T-cell (primary cell): ENCODE measurements at regions not wholly inside any gene's neighbourhood (a gene's known extent, or its start where the extent isn't known, plus 50 kb on each side); places are given as distances from the start of the nearest gene placed in this dataset.

Experiments
- ATAC-seq, 4 experiments: fragments of 200-7000 bp in 3 of 4; fragments of 150-1000 bp in 1 of 4; cut with Tn5 transposase; replicated peaks in 1 of 4; 1 replicate in 3 of 4; 2 replicates in 1 of 4; pipeline ENCODE4 v1.10.0; 2021; ENCODE audit warnings: moderate library complexity in 3 of 4, mild to moderate bottlenecking in 2 of 4, moderate number of reproducible peaks in 1 of 4
- CTCF ChIA-PET, 2 donors: fragments of 300-600 bp; sonication (Branson Sonifier 250); formaldehyde crosslinking; loops; one replicate each; lab custom pipeline; 2022; ENCODE audit warnings: antibody characterized with exemption in 2 of 2; lab: Charles Lee
- POLR2A ChIA-PET, 2 donors: fragments of 300-600 bp; sonication (Branson Sonifier 250); formaldehyde crosslinking; loops; one replicate each; lab custom pipeline; 2022; ENCODE audit warnings: antibody characterized with exemption in 2 of 2; lab: Charles Lee
- DNase-seq, 35 experiments: peaks; one replicate each; pipeline versions ENCODE4 v3.0.0 to v3.0.0-alpha.2; 2013 to 2023
- H3K27ac ChIP-seq: one replicate; pipeline ENCODE4 v1.5.1; 2013; ENCODE audit warnings: low read length
- H3K27me3 ChIP-seq, 2 experiments: replicated peaks in 1 of 2; 1 replicate in 1 of 2; 2 replicates in 1 of 2; pipeline versions ENCODE4 v1.6.1 to v1.7.0; 2013; ENCODE audit warnings: low read length in 1 of 2, mixed read lengths in 1 of 2; ENCODE audit not compliant: control insufficient read depth in 2 of 2, insufficient read depth in 2 of 2; ENCODE audit errors: extremely low read depth in 1 of 2
- H3K36me3 ChIP-seq, 2 donors: 1 replicate in 1 of 2; 2 replicates in 1 of 2; pipeline versions ENCODE4 v1.6.1 to v1.7.0; 2013; ENCODE audit warnings: low read length in 1 of 2; ENCODE audit not compliant: control insufficient read depth in 2 of 2, insufficient read depth in 1 of 2; ENCODE audit errors: extremely low read depth in 1 of 2
- H3K4me1 ChIP-seq, 2 experiments: 1 replicate in 1 of 2; 2 replicates in 1 of 2; pipeline versions ENCODE4 v1.6.1 to v1.7.0; 2013; ENCODE audit warnings: low read length in 2 of 2, mixed read lengths in 1 of 2; ENCODE audit not compliant: insufficient read depth in 2 of 2, control insufficient read depth in 1 of 2; ENCODE audit errors: extremely low read depth in 1 of 2
- H3K4me3 ChIP-seq, 2 donors: 1 replicate in 1 of 2; 2 replicates in 1 of 2; pipeline versions ENCODE4 v1.5.1 to v1.7.0; 2013; ENCODE audit warnings: mild to moderate bottlenecking in 2 of 2, low read length in 1 of 2, moderate library complexity in 1 of 2; ENCODE audit not compliant: control insufficient read depth in 1 of 2; ENCODE audit errors: extremely low read depth in 1 of 2
- H3K9me3 ChIP-seq: 2 replicates; pipeline ENCODE4 v1.7.0; 2013
- H3K27ac Mint-ChIP-seq, 2 donors: one replicate each; pipeline ENCODE4 v1.8.0; 2020 to 2021; ENCODE audit warnings: mild to moderate bottlenecking in 2 of 2, mixed read lengths in 2 of 2
- H3K27me3 Mint-ChIP-seq, 2 donors: one replicate each; pipeline ENCODE4 v1.8.0; 2021 to 2022; ENCODE audit warnings: mixed read lengths in 2 of 2
- H3K36me3 Mint-ChIP-seq: one replicate; pipeline ENCODE4 v1.8.0; 2021; ENCODE audit warnings: mixed read lengths
- H3K4me1 Mint-ChIP-seq, 3 donors: one replicate each; pipeline ENCODE4 v1.8.0; 2020 to 2022; ENCODE audit warnings: mixed read lengths in 3 of 3, mild to moderate bottlenecking in 1 of 3
- H3K4me3 Mint-ChIP-seq, 3 donors: one replicate each; pipeline ENCODE4 v1.8.0; 2020 to 2022; ENCODE audit warnings: mild to moderate bottlenecking in 3 of 3, mixed read lengths in 3 of 3, moderate library complexity in 3 of 3
- H3K9me3 Mint-ChIP-seq, 3 donors: one replicate each; pipeline ENCODE4 v1.8.0; 2020 to 2022; ENCODE audit warnings: mixed read lengths in 3 of 3
- WGBS: methylation state at CpG from one replicate; pipeline ENCODE4 v1.1.5; 2013; ENCODE audit warnings: missing lambda C conversion rate; ENCODE audit not compliant: insufficient coverage; 5-methylcytosine and 5-hydroxymethylcytosine counted together

DNA sequence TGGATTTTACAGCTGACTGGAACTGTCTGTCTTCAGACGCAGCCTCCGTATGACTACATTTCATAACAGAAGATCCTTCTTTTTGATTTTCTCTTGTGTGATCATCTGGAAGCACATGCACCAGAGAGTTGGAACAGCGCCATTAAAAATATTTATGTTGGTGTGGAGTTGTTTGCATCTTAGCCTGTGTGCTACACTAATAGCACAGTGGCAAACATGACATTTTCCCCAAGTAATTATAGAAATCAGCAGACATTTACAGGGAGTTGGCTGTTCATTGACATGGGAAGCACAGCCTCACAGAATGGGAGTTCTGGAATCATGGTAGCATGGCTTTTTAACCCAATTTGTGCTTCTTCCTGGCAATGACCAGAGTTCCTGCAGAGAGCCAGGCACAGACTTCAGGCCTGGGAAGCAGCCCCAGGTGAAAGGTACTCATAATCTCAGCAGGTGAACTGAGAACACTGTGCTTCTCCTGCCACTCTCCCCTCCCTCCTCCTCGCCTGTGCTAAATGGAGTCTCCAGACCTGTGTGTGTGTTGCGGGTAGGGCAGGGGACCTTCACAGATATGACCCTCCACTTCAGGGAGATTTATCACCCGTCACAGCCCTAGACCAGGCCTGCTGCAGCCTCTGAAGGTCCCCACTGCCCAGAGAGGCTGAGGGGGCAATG is 82.8 kb upstream of the PLET1 start:
- no peak overlapping the region for H3K27ac Mint-ChIP-seq
- Histone ChIP-seq H3K4me3 (no peak overlapping the region), H3K4me1 (no peaks in the 10 kb centered on the region), H3K27me3 (no peaks in the 10 kb centered on the region), H3K9me3 (no peaks in the 10 kb centered on the region), H3K27ac (no peak overlapping the region), H3K36me3 (no peaks in the 10 kb centered on the region)
- peaks cover 13% of the 10 kb centered on the region for H3K36me3 Mint-ChIP-seq
- no peak for ATAC-seq
- POLR2A ChIA-PET = no interaction called here
- H3K27me3 Mint-ChIP-seq = no peaks in the 10 kb centered on the region
- CTCF ChIA-PET = no interaction called here
- H3K4me1 Mint-ChIP-seq = peaks cover 0 to 11% (median 0%) of the 10 kb centered on the region in 3 donors
- no CpG with 5 or more reads among the region's 6 CpGs for WGBS
- DNase-seq = no peak
- H3K9me3 Mint-ChIP-seq = no peaks in the 10 kb centered on the region
- H3K4me3 Mint-ChIP-seq = no peak overlapping the region

DNA sequence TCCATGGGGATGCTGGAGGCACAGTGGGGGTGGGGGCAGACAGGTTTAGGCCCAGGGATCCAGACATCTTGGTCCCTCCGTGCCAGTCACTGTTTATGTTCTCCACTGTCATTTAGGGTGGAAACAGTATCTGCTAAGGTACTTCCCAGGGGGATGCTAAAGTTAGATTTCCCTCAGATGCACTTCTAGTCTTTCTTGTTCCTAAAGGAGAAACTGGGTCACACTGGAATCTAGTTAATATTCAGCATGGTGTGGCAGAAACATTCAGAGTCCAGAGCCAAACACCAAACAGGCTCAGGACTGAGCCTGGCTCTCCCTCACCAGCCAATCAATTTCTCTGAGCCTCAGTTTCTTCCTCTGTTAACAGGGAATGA is 83.4 kb upstream of the PLET1 start:
- ChIA-PET CTCF (no interaction called here), POLR2A (no interaction called here)
- Histone ChIP-seq H3K9me3 (no peaks in the 10 kb centered on the region), H3K27me3 (no peaks in the 10 kb centered on the region), H3K27ac (no peak overlapping the region), H3K4me3 (no peak overlapping the region), H3K4me1 (no peaks in the 10 kb centered on the region), H3K36me3 (no peaks in the 10 kb centered on the region)
- Mint-ChIP-seq H3K4me3 (no peak overlapping the region), H3K4me1 (peaks cover 0 to 13% (median 0%) of the 10 kb centered on the region in 3 donors), H3K9me3 (no peaks in the 10 kb centered on the region), H3K27me3 (no peaks in the 10 kb centered on the region), H3K27ac (no peak overlapping the region), H3K36me3 (peaks cover 13% of the 10 kb centered on the region)
- DNase-seq (no peak), ATAC-seq (no peak)
- WGBS = no CpG with 5 or more reads among the region's 1 CpG

DNA sequence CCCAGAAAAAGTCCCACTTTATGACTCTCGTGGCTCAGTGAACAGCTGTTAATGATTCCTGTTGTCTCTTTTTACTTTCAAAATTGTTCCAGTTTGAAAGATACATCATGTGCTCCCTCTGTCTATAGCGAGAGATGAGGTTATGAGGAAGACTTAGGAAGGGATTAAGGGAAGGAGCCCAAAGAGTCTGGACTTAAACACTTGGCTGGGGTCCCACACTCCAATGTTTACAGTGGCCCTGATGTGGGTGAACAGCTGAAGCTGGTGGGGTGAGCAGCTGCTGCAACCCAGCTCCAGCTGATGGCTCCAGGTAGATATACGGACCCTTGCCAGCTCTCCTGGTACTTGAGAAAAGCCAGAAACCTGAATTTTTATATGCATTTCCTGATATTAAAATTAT is 84.5 kb upstream of the PLET1 start:
- Histone ChIP-seq H3K27ac (no peak overlapping the region), H3K4me3 (no peak overlapping the region), H3K36me3 (no peaks in the 10 kb centered on the region), H3K9me3 (no peaks in the 10 kb centered on the region), H3K27me3 (no peaks in the 10 kb centered on the region), H3K4me1 (no peaks in the 10 kb centered on the region)
- 100% methylated on average over 1 of the region's 3 CpGs for WGBS
- ATAC-seq (no peak), DNase-seq (no peak)
- ChIA-PET CTCF (no interaction called here), POLR2A (no interaction called here)
- H3K4me1 Mint-ChIP-seq = peaks cover 0 to 13% (median 0%) of the 10 kb centered on the region in 3 donors
- H3K9me3 Mint-ChIP-seq = no peaks in the 10 kb centered on the region
- H3K4me3 Mint-ChIP-seq = no peak overlapping the region
- H3K27me3 Mint-ChIP-seq = no peaks in the 10 kb centered on the region
- H3K36me3 Mint-ChIP-seq = peaks cover 13% of the 10 kb centered on the region
- H3K27ac Mint-ChIP-seq = no peak overlapping the region

- H3K36me3 ChIP-seq = no peaks in the 10 kb centered on the region
- H3K4me1 ChIP-seq = no peaks in the 10 kb centered on the region
- H3K9me3 ChIP-seq = no peaks in the 10 kb centered on the region
- no peaks in the 10 kb centered on the region for H3K27me3 ChIP-seq
- no peak overlapping the region for H3K27ac Mint-ChIP-seq
- peaks cover 0 to 4% (median 0%) of the 10 kb centered on the region in 3 donors for H3K9me3 Mint-ChIP-seq
- no peaks in the 10 kb centered on the region for H3K27me3 Mint-ChIP-seq
- ChIA-PET POLR2A (no interaction called here), CTCF (no interaction called here)
- peaks cover 0 to 13% (median 0%) of the 10 kb centered on the region in 3 donors for H3K4me1 Mint-ChIP-seq
- H3K4me3 Mint-ChIP-seq = no peak overlapping the region
- H3K36me3 Mint-ChIP-seq = peaks cover 17% of the 10 kb centered on the region
- no peak for DNase-seq
- no peak for ATAC-seq
- no peak overlapping the region for H3K4me3 ChIP-seq
- no peak overlapping the region for H3K27ac ChIP-seq
- 82% methylated on average over 4 of the region's 4 CpGs for WGBS
Measured at GRCh38 chr11:112345706-112346105, 85.0 kb upstream of the PLET1 start.

- peaks cover 0 to 4% (median 0%) of the 10 kb centered on the region in 3 donors for H3K9me3 Mint-ChIP-seq
- no peak overlapping the region for H3K4me3 Mint-ChIP-seq
- ChIA-PET CTCF (no interaction called here), POLR2A (no interaction called here)
- ATAC-seq (no peak), DNase-seq (no peak)
- H3K27me3 ChIP-seq = no peaks in the 10 kb centered on the region
- peaks cover 0 to 13% (median 0%) of the 10 kb centered on the region in 3 donors for H3K4me1 Mint-ChIP-seq
- H3K27me3 Mint-ChIP-seq = no peaks in the 10 kb centered on the region
- no peaks in the 10 kb centered on the region for H3K36me3 ChIP-seq
- H3K4me3 ChIP-seq = no peak overlapping the region
- H3K27ac Mint-ChIP-seq = no peak overlapping the region
- H3K36me3 Mint-ChIP-seq = peaks cover 17% of the 10 kb centered on the region
- 94% methylated on average over 3 of the region's 5 CpGs for WGBS
- H3K9me3 ChIP-seq = no peaks in the 10 kb centered on the region
- H3K27ac ChIP-seq = no peak overlapping the region
- no peaks in the 10 kb centered on the region for H3K4me1 ChIP-seq
Measured at GRCh38 chr11:112346586-112346985, 85.9 kb upstream of the PLET1 start.

GRCh38 chr11:112348480-112349029 is 87.9 kb upstream of the PLET1 start:
- Mint-ChIP-seq H3K9me3 (peaks cover 0 to 4% (median 0%) of the 10 kb centered on the region in 3 donors), H3K36me3 (peaks cover 7% of the 10 kb centered on the region), H3K4me3 (no peak overlapping the region), H3K27me3 (no peaks in the 10 kb centered on the region), H3K27ac (no peak overlapping the region), H3K4me1 (peaks cover 0 to 13% (median 0%) of the 10 kb centered on the region in 3 donors)
- Histone ChIP-seq H3K27ac (no peak overlapping the region), H3K9me3 (no peaks in the 10 kb centered on the region), H3K36me3 (no peaks in the 10 kb centered on the region), H3K27me3 (no peaks in the 10 kb centered on the region), H3K4me3 (no peak overlapping the region), H3K4me1 (no peaks in the 10 kb centered on the region)
- DNase-seq (no peak), ATAC-seq (no peak)
- WGBS = 52% methylated on average over 4 of the region's 6 CpGs
- CTCF ChIA-PET = interaction anchor here in 1 of 2 donors (0.6 kb wide), 1 partner anchor 689 kb away, joined by 6 read pairs; no protein-coding TSS in a partner anchor
- POLR2A ChIA-PET = no interaction called here
